HG03432 (cell line): ENCODE measurements at regions not wholly inside any gene's neighbourhood (a gene's known extent, or its start where the extent isn't known, plus 50 kb on each side); places are given as distances from the start of the nearest gene placed in this dataset.
"Not testable (repeated sequence)": the region's sequence is repeated elsewhere in the genome, so short reads cannot be mapped to it uniquely, and the experiment has no call there.

Source experiments
- ATAC-seq: cut with Tn5 transposase; IDR thresholded peaks from one replicate; pipeline ENCODE4 v1.9.1; 2021; ENCODE audit warnings: mild to moderate bottlenecking, moderate library complexity; ENCODE audit not compliant: unreplicated experiment

DNA sequence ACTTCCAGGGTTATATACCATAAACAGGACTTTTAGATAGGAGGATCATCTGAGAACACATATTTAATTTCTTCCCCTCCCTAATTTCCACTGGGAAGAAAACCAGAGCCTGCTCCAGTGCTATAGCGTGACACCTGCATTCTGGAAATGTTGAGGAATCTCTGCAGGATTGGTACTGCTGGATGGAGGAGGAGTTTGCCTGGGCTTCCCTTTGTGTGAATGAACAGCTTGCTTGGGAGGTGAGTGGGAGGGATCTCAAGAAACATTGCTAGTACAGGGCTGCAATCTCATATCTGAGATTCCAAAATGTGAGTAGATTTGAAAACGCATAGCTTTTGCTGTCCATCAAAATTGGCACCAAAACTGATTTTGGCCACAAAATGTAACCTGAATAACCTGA, 295.9 kb upstream of the RGMA start:
- no peak for ATAC-seq

DNA sequence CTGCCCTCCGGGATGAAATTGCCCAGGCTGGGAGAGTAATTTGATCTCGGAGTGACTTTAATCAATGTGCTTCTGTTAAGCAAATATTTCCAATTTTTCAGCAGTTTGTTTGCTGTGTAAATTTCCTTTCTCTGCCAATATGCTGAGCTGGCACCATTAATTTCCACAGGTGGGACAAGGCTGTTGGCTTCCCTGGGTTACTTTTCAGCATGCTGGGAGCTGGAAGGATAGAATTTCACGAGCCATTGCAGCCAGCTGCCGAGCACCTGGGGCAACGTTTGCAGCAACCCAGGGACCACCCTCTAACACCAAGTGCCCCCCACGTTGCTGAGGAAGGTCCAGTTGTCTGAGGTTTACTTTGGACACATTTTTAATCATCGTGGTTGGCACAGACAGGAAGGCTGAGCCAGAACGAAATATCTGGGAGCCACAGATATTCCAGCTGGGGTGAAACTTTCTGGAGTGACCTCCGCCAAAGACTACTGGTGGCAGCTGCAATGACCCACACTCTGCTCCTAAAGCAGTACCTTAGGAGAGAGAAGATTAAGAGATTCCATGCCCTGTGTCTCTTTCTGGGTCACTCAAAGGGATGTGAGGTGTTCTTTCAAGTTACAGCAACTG, 293.3 kb upstream of the RGMA start:
- ATAC-seq: no peak

DNA sequence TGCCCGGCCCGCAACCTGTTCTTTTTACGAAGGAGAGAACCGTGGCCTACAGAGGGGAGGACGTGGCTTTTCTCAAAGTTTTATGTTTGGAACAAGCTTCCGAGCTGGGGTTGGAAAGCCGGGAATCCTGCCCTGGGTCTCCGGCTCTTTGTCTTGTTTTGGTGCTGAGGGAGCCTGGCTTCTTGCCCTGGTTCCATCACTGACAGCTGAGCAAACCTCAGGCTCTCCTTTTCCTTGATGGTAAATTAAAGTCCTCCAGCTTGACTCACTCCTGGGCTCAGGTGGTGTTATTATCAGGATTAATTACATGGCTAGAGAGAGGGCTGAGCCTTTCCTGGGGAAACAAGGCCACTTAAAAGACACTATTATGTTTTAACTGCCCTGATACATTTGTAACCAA, 289.5 kb upstream of the RGMA start:
- ATAC-seq: no peak

DNA sequence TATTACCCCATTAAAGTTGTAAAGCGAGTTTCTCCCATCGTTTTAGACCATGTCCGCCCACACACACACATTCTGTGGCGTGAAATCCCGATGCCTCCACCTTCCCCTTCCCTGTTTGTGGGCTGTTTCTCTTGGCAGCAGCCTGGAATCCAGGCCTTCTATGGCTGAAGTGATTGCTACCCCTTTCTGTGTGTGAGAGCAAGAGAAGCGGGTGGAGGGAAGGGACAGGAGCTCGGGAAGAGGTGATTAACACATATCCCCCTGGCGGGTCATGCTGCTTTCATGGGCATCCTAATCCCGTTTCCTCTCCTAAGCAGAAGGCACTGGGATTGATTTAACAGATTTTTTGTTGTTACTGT, 283.8 kb upstream of the RGMA start:
- ATAC-seq: no peak

DNA sequence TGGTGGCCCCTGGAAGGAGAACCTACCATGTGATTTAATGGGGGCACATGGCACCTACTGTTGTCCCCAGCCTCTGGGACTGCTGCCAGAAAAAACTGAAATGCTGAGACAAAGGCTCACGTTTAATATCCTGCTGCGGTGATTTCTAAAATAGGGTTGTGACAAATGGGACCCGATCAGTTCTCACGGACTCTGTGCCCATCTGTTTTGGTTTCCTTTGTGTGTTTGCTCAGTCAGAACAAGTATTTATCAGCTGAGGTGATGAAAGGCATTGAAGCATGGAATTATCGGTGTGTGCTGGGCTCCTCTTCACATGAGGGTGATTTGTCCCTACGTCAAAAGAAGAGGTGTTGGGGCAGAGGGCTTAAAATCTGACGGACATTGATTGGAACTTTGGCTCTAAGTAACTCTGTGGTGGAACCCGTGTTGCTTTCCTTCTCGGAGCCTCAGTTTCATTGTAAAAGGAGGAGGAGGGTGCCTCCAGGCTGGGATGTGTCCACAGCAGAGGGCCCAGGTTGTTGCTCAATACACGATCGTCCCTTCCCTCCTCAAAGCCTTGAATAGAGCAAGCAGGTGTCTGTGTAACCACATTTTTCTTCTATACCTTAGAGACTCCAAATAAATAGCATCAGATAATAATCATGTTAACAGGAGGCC, 283.3 kb upstream of the RGMA start:
- ATAC-seq: no peak

DNA sequence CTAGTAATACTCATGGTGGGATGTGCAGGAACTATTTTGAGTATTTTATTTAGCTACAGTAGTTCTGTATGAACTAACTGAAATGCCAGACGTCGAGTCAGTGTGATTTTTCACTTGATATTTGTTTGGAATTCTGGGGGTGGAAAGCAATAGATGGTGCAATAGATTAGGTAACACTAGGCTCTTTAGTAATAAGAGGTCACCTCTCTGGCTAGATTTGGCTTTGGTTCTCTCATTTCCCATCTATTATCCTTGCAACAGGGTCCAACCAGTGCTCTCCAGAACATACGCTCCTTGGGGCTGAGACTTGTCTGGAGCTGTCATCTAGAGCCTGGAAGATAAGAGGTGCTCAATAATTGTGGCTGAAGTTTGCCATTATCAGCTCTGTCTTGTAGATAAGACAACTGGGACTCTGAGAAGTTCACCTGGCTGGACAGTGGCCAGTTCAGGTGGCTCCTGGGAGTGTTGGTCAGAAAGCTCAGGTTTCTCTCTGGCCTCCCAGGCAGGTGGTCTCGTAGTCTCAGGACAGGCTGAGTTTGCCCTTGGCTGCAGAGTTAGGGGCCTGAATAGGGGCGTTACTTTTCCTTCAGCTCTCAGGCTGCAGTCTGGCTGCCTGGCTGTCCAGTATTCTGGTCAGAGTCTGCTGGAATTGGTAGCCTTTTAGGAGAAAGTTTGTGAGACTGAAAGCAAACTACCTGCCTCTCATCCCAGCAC, 277.5 kb upstream of the RGMA start:
- ATAC-seq: no peak

DNA sequence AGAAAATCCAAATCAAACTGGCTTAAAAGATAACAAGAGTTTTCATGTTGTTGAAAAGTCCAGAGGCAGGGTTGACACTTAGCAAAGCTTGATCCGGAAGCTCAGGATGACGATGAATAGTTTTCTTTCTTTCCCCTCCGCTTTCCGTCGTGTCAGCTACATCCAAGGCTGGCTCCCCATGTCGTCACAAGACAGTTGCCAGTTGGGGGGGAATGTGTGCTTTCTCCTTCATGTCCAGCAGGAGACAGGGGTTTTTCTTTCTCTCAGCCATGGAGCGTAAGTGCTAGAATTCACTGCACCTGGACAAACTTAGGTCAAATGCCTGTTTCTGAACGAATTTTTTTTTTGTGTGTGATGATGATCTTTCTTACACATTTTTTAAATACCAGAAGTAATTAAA, 273.8 kb upstream of the RGMA start:
- no peak for ATAC-seq

DNA sequence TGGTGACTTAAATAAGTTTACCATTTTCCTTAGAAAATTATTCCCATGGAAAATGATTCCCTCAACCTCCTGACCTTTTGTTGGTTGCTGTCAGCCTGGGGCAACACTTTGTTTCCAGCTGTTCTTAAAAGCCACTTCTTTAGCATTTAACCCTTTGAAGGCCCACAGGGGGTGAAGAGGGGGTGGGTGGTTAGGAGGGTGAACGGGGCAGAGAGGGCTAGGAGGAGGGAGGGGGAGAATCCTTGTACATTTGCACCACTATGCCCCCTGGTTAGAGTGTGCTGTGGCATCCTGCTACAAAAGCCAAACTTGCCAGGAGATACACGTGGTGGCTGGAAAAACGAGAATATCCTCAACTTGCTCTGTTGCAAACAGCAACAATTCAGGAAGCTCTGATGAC, 273.2 kb upstream of the RGMA start:
- no peak for ATAC-seq

DNA sequence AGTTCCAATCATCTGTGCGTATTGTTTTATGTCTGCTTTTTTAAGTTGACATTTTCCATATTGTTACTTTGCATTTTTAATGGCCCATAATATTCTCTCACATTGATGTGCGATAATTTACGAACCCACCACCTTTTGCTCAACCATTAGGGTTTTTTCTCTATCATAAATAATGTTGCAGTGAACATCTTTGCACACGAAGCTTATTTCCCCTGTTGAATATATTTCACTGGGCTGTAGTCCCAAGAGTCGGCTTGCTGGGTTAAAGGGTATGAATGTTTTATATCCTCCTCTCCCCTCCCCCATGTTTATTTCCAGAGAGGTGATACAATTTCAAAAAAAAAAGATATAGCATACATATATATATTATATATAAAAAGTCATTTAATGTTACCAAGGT, 272.7 kb upstream of the RGMA start:
- ATAC-seq: no peak

DNA sequence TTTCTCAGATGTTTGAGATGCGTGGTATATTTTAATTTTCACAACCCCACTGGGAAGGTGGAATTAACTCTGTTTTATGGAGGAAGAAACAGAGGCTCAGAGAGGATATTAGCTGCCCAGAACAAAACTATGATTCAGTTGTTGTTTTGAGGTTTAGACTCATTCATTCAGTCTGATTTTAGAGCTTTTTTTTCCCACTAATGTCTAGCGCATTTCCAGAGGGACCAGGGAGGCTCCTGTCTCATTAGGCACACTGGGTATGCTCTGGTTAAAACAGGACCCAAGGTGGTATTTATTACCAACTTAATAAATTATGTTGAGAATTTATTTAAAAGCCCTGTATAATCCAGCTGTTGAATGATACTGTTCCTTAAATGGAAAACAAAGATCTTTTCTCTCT, 272.0 kb upstream of the RGMA start:
- no peak for ATAC-seq

DNA sequence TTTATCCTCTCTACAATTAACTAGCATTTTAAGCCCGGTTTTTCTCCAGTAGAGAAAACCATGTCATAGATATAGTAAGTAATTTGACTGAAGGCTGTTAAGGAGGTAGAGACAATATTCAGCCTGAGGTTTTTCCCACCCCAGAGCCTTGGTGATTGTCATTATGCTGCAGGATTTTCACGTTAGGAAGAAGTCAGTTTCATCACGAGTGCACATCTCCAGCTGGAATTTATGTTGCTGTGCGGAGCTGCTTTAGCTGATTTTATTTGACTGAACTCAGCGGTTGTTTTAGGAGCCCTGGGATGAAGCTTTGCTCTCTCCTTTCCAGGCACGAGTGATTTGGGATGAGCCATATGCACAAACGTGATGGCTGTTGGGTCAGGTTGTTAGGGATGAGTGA, 271.3 kb upstream of the RGMA start:
- no peak for ATAC-seq

DNA sequence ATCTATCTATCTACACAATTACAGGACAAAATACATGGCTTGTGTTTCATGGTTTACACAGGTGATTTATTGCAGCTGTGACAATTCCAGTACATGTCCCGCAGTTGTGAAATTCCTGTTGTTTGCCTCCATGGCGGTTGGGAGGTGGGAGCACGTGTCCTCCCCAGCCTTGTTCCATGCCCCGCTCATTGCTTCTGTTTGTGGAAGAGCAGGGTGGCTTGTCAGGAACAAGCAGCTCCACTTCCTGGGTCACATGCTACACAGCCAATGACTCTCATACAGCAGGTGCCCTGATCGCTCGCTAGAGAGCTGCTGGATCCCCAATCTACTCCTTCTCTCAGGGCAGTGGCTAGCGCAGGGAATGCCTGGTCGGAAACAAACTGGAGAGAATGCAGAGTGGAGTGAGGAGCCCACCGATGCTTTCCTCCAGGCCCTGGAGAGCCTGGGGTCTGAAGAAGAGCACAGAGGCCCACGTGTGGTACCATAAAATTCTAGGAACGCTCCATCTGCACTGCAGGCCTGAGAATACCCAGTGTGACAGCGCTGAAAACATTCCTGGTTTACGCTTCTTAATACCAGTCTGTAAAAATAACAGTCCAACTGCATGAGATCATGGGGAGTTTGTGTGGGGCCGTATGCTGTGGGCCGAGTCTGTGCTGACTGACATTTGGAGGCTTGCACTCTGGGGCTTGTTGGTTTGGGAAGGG, 270.6 kb upstream of the RGMA start:
- no peak for ATAC-seq

DNA sequence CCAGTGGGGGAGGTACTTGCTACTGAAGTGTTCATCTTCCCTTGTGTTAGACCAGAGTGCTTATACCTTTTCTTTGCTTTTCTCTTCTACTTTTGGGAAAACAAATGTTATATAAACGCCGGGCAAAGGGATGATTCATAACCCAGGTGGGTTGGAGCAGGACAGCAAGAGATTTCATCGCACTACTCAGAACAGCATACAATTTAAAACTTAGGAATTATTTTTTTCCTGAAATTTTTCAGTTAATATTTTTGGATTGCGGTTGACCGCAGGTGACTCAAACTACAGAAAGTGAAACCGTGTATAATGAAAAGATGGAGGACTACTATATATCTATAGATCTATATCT, 270.0 kb upstream of the RGMA start:
- ATAC-seq: no peak

DNA sequence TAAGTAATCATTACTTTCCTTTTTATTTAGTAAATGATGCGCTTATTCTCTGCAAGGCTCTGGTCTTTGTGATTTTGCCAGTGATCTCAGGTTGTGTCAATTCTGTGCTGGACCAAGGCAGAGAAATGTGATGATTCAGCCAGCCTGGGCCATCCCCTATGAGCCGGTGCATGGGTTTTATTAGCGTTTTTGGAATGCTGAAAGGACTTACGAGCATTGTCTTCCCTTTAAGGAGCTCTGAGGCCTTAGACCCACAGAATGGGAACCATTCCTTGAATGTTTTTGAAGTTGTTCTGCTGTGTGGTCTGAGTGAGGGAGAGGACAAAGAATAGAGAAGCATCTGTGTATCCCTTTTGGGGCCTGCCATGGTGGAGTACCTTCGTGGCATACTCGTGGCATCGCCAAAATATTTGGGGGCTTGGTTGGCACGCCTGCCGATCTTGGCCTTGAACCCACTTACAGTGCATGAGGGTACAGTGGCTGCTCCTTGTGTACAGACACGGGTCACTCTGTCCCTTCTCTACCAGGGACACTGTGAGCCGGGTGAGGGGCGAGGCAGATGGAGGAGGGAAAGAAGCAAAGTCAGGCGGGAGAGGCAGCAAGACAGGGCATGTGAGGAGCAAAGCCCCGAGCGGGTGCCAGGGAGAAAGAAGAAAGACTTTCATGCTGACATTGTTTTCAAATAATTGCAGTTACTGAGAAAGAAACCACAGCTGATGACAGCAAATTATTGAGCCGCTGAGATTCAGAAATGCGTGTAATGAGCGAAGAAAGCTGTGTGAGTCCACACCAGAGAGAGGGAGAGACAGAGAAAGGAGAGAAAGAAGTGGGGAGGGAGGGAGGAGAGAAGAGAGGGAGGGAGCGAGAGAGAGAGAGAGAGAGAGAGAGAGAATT, 269.4 kb upstream of the RGMA start:
- ATAC-seq: no peak

DNA sequence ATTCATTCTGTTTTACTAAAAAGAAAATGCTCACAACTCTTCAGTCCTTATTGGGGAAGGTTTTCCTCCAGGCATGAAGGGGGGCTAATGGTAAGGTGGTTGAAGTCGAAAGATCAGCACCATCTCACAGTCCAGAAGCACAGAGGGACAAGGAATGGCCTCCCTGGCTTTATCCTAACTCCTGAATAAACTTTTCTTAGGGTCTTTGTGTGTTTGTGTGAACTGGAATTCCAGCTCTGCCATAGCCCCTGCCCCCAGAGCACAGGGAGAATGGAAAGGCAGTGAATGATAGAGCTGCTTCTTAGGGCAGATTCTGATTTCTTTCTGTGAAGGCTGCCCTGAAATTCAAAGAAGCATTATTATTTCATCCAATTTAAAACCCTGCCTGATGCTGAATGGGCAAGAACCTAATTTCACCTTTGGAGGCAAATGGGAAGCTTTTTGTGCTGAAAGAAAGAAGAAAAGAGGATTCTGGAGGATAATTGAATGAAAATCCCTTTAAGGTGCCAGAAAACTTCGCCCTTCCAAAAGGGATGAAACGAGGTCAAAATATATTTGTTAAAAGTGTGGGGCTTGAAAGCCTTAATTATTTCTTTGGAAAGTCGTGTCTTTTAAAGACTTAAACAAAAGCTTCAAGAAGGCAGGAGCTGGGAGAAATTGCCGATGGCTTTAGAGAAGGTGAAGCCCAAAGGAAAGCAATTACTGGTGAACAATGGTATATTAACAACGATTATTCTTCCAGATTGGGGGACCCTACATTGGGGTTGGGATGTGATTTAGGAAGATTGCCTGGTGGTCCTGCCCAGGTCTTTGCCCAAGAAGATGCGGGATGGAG, 259.9 kb upstream of the RGMA start:
- ATAC-seq: no peak

DNA sequence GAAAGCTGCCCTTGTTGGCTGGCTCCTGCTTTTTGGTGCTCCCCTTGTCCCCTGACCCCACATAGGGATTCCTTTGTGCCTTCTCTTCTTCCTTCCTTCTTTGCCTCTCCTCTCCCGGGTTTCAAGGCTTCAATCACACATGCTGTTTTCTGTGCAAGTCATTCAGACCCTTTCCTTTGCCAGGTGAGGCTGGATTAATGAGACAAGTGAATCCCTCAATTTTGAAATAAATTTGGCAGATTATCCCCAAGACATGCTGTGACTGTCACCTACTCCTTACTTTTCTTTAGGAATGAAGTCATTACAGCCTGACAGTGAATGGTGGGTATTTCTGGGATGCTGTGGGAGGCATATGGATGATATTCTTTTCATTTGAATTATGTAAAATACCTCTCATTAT, 259.0 kb upstream of the RGMA start:
- no peak for ATAC-seq

DNA sequence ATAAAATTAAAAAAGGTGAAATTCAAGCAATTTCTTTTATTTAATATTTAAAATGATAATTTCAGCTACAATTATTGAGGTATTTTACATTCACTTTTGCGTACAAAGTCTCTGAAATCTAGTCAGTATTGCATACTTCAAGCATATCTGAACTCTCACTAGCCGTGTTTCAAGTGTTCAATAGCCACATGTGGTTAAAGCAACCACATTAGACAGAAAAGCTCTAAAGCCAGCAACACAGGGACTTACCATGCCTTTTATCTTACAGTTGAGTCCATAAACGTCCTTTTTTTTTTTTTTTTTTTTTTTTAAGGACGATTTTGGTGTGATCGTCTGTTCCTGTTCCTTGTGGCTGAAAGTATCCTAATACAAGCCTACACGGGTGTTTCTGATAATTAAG, 257.0 kb upstream of the RGMA start:
- ATAC-seq: no peak

DNA sequence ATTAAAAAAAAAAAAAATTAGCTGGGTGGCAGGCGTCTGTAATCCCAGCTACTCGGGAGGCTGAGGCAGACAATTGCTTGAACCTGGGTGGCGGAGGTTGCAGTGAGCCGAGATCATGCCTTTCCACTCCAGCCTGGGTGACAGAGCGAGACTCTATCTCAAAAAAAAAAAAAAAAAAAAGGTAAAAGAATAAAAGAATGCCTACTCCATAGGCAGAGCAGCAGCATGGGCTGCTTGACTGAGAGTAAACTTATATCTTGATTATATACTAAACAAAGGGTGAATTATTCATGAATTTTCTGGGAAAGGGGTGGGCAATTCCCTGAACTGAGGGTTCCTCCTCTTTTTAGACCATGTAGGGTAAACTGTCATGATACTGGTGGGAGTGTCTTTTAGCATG, 254.4 kb upstream of the RGMA start:
- not testable (repeated sequence) for ATAC-seq

DNA sequence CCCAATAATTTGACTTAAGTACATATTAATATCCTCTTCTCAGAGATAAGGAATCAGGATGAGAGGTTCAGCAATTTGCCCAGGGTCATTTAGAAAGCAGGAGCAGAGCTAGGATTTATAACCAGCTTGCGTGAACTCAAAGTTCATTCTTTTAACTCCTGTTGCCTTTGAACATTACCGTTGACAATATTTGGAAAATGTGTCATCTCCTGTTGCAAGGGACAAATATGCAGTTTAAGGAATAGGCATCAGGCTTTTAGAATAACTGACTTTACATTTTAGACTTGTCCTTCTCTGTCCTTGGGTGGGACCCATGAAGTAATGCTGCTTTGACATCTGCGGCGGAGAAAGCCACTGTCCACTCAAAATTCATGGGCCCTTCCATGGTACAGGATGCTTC, 252.2 kb upstream of the RGMA start:
- ATAC-seq: no peak

DNA sequence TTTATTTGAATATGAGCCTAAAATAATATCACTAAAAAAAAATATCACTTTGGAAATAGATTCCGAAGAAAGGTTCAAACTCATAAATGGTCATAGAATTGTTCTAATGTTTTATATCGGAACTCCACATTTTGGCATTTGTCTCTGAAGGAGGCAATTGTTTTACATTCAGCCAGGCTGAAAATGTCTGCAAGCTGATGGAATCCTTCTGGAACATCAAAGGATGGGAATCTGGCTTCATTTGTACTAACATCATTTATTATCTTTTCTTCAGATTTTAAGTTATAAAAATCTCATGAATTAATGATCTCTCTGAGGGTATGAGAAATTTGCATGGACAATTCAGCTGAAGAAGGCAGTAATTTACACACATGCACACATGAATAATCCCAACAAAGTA, 251.4 kb upstream of the RGMA start:
- ATAC-seq: no peak
